Activated T-helper 9 cell treated with anti-CD3 and anti-CD28 coated beads, Interleukin-2, amount 50 U/mL, for 16 hours (primary cell): ENCODE measurements at regions not wholly inside any gene's neighbourhood (a gene's known extent, or its start where the extent isn't known, plus 50 kb on each side); places are given as distances from the start of the nearest gene placed in this dataset.
"Not testable (repeated sequence)": the region's sequence is repeated elsewhere in the genome, so short reads cannot be mapped to it uniquely, and the experiment has no call there.

Experiments used
- DNase-seq: peaks from one replicate; pipeline ENCODE4 v3.0.0-alpha.2; 2020; ENCODE audit warnings: low read depth

DNA sequence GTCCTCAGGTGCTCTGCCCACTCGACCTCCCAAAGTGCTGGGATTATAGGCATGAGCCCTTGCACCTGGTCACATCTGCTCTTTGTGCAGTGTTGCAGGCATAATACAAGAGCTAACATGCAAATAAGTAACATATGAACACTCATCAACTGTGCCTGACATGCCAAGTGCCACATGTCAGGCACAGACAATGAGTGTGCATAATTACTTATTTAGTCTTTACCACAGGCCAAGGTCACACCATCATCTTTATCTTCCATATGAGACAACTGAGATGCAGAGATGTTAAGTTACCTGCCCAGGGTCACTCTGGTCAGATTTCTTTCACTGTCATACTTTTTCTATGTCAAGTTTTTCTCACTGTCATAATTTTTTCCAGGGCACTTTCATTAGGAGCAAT, 126.1 kb downstream of the PPIAL4G start:
- DNase-seq, result no peak

DNA sequence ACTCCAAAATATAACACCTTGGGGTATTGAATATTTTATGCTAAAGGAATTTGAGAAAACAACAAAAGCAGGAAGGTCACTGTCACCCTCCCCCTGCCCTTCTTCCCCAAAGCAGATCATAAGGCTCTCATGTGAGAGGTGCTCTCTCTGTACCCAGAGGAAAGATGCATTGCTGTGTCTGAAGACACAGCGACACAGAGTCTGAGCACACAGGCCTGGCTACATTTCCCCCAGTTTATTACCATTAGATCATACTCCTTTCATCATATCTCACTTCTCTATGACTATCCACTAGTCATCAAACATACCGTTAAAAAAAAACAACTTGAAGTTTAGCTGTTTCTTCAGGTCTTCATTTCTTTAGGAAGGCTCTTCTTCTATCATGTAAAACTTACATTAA, 127.1 kb downstream of the PPIAL4G start:
- DNase-seq, result no peak

DNA sequence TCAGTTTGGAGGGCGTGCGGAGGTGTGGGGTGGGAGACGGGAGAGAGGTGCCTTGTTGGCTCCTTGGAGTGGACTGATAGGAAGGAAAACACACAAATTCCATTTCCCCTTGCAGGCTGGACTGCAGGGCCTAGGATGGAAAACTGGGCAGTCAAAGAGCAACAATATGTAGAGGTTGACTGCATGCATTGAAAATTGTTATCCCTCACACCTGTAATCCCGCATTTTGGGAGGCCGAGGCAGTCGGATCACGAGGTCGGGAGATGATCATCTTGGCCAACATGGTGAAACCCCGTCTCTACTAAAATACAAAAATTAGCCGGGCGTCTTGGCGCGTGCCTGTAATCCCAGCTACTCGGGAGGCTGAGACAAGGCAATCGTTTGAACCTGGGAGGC, 128.2 kb downstream of the PPIAL4G start:
- no peak for DNase-seq

DNA sequence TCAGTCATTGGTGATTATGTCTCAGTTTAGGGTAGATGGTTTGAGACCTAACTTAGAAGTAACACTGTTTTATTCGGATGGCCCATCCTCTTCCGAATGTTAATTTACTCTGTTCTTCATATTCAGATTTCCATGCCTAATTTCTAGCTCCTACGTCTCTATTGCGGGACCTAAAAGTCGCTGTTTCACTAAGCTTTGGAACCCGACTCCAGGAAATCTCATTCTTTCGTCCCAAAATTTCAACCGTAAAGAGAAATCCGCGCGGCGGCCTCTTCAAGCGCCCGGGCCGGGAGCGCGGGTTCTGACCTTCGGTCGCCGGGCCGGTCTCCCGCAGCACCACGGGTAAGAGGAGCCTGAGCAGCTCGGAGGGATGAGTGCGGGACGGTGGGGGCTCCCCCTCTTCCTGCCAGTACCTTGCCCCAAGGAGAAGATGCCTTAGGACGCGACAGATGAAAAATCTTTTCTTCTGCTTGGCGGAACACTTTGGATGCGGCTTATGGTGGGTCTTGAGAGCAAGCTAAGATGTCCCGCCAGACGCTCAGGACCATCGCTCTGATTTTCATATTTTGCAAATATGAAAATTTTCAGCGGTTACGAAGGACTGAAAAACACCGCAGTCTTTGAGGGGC, 128.7 kb downstream of the PPIAL4G start:
- DNase-seq, result no peak

DNA sequence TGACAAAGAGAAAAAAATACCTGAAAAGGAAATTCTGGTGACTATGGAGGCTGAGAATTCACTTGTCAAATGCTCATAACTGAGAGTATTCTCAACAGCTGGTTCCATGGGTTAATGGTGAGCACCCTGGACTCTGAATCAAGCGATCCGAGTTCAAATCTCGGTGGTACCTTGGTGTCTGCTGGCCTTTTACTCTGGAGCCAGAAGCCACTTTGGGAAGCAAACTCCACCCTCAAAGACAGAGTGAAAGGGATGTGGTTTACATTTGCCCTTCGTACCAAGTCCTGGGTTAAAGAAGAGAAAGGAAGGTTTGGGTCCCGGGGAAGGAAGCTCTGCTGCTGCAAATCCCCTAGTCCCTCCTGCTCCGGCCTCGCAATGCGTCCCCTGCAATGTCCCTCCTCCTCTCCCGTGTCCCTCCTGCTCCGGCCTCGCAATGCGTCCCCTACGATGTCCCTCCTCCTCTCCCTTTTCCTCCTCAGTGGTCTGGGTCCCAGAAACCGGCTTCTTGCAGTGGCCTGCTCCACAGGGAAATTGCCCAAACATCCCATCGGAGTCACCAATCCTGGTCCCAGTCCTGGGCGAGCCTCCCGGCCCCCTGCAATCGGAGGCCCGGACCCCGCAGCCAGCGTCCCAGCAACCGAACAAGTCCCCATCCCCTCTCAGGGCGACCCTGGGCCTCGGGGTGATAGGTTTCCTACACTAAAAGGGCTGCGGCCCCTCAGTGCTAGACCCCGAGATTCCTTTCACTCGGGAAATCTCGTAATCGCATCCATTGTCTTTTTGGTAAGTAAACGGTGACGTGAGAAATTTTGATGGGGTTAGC, 129.4 kb downstream of the PPIAL4G start:
- DNase-seq, result no peak

DNA sequence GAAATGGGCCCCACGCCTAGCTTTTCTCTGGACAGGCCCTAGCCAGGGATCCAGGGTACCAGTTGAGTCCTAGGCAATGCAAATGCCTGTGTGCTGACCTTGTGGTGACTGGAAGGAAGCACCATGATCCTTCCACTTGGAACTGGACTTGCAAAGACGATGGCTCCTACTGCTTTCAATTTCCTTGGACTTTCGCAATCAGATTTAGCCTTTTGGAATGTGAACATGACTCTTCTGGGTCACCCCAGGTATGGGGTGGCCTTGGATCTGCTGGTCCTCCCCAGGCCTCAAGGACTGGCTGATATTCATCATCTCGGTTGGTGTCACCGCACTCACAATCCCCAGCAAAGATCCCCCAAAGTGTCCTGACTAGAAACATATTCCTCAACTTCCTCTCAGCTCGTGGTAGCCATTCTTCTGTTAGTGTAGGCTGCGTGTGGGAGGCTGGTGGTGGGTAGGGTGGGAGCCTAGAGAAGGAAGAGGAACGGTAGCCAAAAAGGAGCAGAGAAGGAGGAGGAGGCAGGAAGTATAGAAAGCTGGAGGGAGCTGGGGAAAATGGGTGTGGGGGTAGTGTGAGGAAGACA, 130.5 kb downstream of the PPIAL4G start:
- DNase-seq, result no peak

DNA sequence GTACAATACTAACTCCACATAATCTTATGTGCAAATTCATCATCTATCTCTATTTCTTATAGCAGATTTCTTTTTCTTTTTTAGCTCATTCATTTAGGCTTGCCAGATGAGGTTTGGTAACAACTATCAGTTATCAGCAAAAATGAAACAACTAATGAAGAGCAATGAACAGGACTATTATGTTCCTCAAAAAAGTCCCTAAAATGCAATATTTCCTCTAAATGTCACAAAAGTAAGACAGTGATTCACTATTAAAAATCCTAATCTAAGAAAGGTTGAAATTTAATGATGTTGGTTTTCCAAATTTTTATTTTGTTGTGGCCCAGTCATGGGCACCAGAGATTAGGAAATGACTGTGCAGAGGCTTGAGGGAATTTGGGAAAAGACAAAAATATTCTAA, 135.3 kb downstream of the PPIAL4G start:
- no peak for DNase-seq

DNA sequence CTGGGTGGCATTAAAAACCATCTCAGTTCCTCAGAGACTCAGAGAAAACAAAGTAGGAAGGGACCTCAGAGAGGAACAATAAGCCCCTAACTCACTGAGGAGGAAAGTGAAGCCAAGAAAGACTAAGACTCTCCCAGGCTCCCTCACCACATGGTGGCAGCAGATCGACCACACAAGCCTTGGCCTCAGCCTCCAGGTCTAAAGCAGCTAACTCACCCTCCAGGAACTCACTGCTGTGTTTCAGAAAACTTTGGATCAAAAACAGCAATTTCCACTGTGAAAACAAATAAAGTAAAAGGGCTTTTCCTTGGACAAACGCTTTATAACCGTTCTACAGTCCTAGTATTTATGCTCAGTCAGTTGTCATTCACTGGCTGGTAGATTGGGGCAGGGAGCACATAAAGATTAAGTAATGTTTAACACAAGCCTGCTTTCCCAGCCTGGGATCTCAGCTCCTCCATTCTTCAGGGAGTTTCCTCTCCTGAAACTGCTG, 137.4 kb downstream of the PPIAL4G start:
- DNase-seq, result not testable (repeated sequence)

DNA sequence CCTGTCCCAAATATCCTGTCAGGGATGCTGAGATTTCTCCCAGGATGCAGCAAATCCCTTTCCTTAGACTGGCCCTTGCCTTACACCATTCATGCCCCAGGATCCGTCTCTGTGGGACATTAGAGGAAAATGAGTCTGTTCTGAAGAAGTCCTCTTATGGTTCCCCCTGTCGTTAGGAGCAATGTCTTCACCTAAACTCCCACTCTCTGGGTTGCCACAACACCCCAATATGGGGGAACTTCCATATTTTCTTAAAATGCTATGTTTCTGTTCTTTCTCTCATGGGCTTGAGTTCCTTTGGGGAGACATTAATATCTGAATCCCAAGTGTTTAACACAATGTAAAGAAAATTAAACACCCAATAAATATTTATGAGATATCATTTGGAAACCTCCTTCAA, 138.5 kb downstream of the PPIAL4G start:
- not testable (repeated sequence) for DNase-seq

DNA sequence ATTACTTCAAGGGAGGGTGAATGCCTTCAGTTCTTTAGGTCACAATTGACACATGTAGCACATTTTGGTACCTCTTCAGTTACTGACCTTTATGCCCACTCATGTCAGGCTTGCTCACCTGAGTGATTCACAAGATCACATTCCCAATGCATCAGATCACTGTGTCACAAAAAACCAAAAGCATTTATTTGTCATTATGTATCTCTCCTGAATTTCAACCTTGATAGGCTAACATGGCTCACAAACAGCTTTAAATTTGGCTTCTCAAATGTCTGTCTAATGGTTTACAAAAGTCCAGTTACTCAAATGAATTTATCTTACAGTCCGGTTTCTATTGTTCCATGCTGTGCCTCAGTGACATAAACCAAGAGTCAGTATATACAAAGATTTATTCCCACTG, 141.4 kb downstream of the PPIAL4G start:
- not testable (repeated sequence) for DNase-seq

DNA sequence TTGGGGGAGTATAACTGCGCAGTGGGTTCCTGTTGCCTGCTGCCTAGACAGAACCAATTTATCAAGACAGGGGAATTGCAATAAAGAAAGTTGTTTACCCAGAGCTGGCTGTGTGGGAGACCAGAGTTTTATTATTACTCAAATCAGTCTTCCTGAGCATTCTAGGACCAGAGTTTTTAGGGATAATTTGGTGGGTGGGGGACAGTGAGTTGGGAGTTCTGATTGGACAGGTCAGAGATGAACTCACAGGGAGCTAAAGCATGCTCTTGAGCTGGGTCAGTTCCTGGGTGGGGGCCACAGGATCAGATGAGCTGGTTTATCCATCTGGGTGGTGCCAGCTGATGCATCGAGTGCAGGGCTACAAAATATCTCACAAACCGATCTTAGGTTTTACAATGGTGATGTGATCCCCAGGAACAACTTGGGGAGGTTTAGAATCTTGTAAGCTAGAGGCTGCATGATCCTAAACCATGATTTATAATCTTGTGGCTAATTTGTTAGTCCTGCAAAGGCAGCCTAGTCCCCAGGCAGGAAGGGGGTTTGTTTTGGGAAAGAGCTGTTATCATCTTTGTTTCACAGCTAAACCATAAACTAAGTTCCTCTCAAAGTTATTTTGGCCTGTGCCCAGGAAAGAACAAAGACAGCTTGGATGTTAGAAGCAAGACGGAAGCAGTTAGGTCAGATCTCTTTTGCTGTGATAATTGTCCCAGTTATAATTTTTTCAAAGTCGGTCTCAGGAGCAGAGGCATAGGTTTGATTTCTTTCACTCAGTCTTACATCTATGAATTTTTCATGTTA, 146.8 kb downstream of the PPIAL4G start:
- not testable (repeated sequence) for DNase-seq

DNA sequence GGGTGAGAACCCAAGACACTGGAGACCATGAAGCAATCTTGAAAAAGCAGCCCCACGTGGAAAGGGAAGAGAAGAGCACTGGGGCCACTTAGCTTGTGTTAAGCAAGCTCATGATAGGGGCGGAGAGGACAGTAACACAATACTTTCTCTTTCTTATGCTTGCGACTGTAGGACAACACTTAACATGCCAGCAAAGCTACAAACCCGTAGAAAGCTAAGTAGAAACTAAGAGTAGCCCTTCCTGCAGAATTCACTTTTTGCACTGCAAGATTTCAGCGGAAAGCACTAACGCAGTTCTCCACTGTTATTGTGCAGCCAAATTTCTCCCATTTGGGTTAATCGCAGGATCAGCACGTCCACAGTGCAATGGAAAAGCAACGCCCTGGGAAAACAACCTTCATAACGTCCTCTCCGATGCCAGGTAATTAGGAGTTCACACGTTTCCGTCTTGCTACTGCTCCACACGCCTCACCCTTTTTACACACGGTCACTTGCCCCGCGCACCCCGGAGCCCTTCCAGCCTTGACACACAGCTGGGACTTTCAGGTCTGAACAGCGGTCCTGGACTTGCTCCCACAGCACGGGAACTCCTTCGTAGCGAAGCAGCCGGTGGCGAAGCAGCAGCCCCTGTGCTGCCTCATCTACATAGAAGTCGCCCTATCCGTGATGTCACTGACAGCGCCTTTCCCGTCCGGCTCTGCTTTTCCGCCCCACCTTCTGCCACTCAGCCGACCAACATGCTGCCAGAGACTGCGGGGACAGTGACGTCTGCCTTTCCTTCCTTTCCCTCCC, 148.6 kb downstream of the PPIAL4G start:
- peak; percentile 65 for DNase-seq

DNA sequence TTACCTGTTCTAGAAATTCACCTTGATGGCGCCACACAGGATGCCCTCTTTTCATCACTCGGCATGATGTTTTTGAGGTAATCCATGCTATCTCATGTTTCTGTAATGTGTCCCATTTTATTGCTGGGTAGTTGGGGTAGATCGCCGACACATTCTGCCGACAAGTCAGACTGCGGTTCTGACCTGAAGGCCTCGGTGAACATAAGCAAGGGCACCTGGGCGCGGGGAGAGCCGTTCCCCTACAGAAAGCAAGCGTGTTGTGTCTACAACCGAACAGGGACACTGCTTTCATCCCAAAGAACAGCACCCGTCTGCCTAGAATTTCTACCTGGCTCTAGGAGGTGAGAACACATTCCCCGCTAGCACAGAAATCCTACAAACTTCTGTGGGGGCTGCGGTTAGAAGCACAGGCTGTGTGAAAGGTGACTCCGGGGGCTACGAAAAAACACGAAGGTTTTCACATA, 149.2 kb downstream of the PPIAL4G start:
- DNase-seq, result no peak

DNA sequence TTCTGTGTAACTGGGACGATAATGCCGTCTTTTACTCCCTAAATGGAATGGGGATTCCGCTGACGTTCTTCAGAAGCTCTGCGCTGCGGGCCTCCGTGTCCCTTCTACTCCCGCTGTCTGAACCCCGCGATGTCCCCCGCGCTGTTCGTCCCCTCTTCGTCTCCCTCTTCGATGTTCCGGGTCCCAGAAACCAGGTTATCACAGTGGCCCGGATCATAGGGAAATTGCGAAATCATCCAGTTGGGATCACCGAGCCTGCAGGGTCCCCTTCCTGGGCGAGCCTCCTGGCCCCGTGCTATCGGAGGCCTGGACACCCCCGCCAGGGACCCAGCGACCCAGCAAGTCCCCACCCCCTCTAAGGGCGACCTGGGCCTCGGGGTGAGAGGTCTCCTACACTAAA, 154.2 kb downstream of the PPIAL4G start:
- no peak for DNase-seq

DNA sequence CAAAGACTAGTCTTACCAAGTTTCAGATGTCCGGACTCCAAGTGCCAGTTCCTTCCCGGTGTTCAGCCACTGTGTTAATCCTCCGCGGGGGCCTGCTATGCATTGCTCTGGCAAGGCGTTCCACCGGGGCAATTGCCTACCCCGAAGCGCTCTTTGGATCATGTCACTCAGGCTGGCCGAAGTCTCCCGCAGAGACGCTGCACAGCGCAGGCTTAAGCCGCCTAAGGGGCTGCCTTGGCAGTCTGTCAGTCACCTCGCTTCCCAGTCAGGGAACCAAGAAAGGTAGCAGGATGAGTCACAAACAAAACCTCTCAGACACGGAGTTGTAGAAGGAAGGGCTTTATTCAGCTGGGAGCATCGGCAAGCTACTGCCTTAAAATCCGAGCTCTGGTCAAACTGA, 158.1 kb downstream of the PPIAL4G start:
- not testable (repeated sequence) for DNase-seq

DNA sequence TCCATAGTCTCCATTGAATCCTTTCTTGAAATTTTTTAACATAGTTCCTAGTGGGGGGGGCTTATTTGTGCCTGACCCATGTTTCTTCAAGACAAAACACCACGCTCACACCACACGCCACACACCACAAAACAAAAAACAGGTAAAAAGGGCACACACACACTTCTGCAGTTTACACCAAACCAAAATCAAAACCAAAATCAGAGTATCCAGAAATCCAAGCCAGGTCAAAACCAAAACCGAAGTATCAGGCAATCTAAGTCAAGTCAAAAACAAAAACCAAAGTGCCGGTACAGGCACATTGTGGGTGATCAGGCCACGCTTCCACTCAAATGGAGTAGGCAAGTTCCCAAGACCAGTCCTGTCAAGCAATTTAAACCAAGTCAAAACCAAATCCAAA, 158.6 kb downstream of the PPIAL4G start:
- not testable (repeated sequence) for DNase-seq

DNA sequence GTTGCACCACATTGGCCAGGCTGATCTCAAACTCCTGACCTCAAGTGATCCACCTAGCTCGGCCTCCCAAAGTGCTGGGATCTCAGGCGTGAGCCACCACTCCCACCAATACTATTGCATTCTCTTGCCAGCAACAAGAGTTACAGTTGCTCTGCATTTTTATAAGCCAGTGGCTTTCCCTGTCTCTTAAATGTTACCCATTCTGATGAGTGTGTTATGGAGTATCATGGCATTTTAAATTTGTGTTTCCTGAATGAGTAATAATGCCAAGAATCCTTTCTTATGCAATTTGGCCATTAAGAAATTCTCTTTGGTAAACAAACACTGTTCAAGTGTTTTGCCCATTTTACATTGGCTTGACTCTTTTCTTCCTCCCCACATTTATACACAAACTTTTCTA, 163.0 kb downstream of the PPIAL4G start:
- DNase-seq, result not testable (repeated sequence)

DNA sequence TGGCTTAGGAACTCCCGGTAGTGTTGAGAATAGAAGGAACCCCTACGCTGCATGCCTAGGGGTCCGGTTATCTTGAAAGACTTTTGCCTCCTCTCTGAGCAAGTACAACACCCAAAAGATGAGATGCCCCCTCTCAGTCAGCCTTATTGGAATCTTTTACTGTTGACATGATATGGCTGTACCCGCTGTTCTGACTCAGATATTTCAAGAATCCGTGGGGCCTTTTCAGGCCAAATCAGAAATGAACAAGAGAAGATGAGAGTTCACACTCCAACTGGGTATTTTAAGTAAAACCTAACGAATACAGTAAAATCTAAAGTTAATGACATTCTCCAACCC, 164.2 kb downstream of the PPIAL4G start:
- no peak for DNase-seq

DNA sequence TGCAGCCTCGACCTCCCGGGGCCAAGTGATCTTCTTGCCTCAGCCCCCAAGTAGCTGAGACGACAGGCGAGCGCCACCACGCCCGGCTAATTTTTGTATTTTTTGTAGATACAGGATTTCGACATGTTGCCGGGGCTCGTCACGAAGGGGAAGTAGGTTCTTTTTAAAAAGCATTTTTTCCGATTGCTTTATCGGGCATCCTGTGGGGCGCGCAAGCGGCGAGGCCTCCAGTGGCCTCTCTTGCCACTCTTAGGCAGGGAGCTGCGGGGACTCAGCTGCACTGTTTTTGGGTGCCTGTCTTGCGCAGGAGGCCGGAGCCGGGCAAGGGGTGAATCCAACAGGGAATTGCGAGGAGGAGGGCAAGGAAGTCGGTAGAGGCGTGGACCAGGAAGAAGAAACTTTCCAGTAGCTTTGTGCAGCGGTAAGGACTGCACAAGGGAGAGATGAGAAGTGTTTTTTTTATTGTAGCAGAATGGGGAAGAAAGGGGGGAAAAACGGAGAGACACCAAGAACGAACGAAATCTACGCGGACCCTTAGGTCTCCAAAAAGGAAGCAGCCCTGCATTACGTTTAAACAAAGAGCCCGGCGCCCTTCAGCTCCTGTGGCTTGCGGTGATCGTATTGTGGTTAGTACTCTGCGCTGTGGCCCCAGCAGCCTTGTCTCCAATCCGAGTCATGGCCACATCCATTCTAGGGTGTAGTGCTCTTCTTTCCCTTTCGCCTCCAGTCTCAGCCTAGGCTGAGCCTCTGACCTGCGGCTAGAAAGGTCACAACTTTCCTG, 164.8 kb downstream of the PPIAL4G start:
- DNase-seq, result peak; percentile 19

DNA sequence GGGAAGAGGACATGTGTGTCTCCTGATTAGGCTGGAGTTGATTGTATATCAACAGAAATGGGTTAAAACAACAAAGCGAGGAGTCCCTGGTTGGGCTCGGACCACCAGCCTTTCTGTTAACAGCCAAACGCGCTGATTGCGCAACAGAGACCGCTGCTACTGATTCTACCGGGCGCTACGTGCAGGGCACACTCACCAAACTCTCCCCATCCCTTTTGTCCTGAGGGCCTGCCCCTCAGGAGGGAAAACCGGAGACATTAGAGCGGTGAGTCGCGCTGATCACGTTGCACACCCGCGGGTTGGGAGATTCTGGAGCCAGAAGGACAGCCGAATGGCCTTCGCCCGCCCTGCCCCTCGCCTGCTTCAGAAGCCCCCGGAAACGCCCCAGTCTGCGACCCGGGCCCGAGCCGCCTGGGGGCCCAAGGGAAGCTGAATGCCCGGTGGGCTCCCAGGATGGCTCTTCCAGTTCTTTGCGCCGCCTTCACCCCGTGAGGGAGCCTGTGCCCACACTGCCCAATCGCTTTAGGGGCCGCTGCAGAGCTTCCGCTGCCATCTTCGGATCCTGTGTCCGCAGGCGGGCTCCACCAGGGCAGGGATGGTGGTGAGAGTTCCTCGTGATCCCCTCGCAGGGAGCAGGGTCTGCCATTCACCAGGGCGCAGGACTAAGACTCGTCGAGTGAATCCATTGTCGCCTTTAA, 165.4 kb upstream of the NBPF11 start:
- DNase-seq, result no peak
